ENCODE measurements at regions not wholly inside any gene's neighbourhood (a gene's known extent, or its start where the extent isn't known, plus 50 kb on each side); places are given as distances from the start of the nearest gene placed in this dataset.
"Not testable (repeated sequence)": the region's sequence is repeated elsewhere in the genome, so short reads cannot be mapped to it uniquely, and the experiment has no call there.

GRCh38 chr7:24057243-24057642 lies 226.7 kb upstream of the NPY start:
- DNase-seq = no peak

GRCh38 chr7:24058953-24059352 lies 225.0 kb upstream of the NPY start:
- no peak for DNase-seq

- no peak for DNase-seq
Measured at GRCh38 chr7:24059775-24060174, 224.2 kb upstream of the NPY start.

- no peak for DNase-seq
Measured at GRCh38 chr7:24063721-24064120, 220.3 kb upstream of the NPY start.

- no peak for DNase-seq
Measured at GRCh38 chr7:24069751-24070150, 214.2 kb upstream of the NPY start.

- no peak for DNase-seq
Measured at GRCh38 chr7:24073651-24074420, 210.2 kb upstream of the NPY start.

GRCh38 chr7:24075426-24075810 lies 208.6 kb upstream of the NPY start:
- DNase-seq = no peak

GRCh38 chr7:24082826-24083225 lies 201.2 kb upstream of the NPY start:
- DNase-seq = no peak

- no peak for DNase-seq
Measured at GRCh38 chr7:24102988-24103387, 181.0 kb upstream of the NPY start.

- DNase-seq = no peak
Measured at GRCh38 chr7:24108906-24109376, 175.0 kb upstream of the NPY start.

GRCh38 chr7:24110056-24110455 lies 173.9 kb upstream of the NPY start:
- no peak for DNase-seq

- DNase-seq = no peak
Measured at GRCh38 chr7:24113506-24113905, 170.5 kb upstream of the NPY start.

- DNase-seq = no peak
Measured at GRCh38 chr7:24115661-24116060, 168.3 kb upstream of the NPY start.

- DNase-seq = not testable (repeated sequence)
Measured at GRCh38 chr7:24117903-24118499, 166.0 kb upstream of the NPY start.

- DNase-seq = no peak
Measured at GRCh38 chr7:24119852-24120251, 164.1 kb upstream of the NPY start.

GRCh38 chr7:24123076-24123475 lies 160.9 kb upstream of the NPY start:
- no peak for DNase-seq

GRCh38 chr7:24125765-24126164 lies 158.2 kb upstream of the NPY start:
- no peak for DNase-seq

- DNase-seq = no peak
Measured at GRCh38 chr7:24127930-24128329, 156.1 kb upstream of the NPY start.

GRCh38 chr7:24129597-24129996 lies 154.4 kb upstream of the NPY start:
- no peak for DNase-seq

GRCh38 chr7:24130631-24131030 lies 153.4 kb upstream of the NPY start:
- DNase-seq = no peak

GRCh38 chr7:24133691-24134090 lies 150.3 kb upstream of the NPY start:
- DNase-seq = no peak

GRCh38 chr7:24134535-24134934 lies 149.5 kb upstream of the NPY start:
- DNase-seq = no peak

GRCh38 chr7:24135003-24135817 lies 148.8 kb upstream of the NPY start:
- DNase-seq = no peak

- no peak for DNase-seq
Measured at GRCh38 chr7:24137338-24137737, 146.7 kb upstream of the NPY start.

All from suppressor macrophage treated with lipopolysaccharide for 4 hours (primary cell).